ENCODE measurements at regions not wholly inside any gene's neighbourhood (a gene's known extent, or its start where the extent isn't known, plus 50 kb on each side); places are given as distances from the start of the nearest gene placed in this dataset.

DNA sequence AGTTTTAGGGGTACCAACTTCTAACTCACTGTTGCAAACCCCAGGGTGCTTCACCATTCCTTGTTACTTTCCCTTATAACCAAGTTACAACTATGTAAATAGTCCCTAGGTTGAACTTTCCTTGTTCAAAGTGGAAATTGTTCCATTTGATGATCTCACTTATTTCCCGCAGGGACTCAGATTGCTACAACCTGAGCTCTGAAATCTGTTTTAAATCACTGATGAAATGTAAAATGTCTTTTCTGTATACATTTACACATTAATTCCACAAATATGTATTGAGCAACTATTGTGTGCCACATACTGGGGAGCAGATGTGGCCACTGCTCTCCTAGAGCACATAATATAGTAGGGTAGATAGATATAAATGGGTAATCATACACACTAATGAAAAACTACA lies 69.1 kb upstream of the TARS1 start:
- intact Hi-C loops (cut with DNase I; ENCODE audit: low total_unique reads) = no loop called here
- DNase-seq (ENCODE audit: low spot score in 2 of 2) = no peak
- TF ChIP-seq, protein P1, sequence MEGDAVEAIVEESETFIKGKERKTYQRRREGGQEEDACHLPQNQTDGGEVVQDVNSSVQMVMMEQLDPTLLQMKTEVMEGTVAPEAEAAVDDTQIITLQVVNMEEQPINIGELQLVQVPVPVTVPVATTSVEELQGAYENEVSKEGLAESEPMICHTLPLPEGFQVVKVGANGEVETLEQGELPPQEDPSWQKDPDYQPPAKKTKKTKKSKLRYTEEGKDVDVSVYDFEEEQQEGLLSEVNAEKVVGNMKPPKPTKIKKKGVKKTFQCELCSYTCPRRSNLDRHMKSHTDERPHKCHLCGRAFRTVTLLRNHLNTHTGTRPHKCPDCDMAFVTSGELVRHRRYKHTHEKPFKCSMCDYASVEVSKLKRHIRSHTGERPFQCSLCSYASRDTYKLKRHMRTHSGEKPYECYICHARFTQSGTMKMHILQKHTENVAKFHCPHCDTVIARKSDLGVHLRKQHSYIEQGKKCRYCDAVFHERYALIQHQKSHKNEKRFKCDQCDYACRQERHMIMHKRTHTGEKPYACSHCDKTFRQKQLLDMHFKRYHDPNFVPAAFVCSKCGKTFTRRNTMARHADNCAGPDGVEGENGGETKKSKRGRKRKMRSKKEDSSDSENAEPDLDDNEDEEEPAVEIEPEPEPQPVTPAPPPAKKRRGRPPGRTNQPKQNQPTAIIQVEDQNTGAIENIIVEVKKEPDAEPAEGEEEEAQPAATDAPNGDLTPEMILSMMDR (IDR thresholded peaks at IDR 0.05) = no peak
- TF ChIP-seq POLR2A (IDR thresholded peaks at IDR 0.05) = no peak
- no peak overlapping the region for H3K4me3 ChIP-seq (ENCODE audit: low read depth, poor library complexity, severe bottlenecking)
- 88 to 97% methylated on average over 1 of the region's 1 CpG for WGBS, 2 donors

DNA sequence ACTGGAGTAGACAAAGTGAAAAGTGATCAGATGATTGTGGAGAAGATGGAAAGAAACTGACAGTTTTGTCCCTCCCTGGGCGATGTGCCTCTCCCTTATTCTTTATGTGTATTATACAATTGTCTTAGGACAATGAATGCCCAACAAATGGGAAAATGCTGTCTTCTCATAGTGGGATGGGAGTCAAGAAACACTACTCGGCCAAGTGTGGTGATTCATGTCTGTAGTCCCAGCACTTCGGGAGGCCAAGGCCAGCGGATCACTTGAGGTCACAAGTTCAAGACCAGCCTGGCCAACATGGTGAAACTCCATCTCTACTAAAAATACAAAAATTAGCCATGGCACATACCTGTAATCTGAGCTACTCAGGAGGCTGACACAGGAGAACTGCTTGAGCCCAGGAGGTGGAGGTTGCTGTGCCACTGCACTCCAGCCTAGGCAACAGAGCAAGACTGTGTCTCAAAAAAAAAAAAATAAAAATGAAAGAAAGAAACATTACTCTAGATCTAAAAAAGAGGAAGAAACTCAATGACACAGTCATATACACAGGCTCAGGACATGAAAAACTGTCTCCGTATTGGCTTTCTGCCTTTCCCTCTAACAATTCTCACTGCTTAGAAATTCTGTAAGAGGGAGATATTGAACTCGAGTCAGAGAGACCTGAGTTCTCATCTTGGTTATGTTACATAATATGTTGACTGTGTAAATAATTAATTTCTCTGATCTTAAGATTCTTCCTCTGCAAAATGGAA lies 67.9 kb upstream of the TARS1 start:
- DNase-seq (ENCODE audit: low spot score in 2 of 2) = no peak
- intact Hi-C loops (cut with DNase I; ENCODE audit: low total_unique reads) = no loop called here
- WGBS, 2 donors = 82 to 86% methylated on average over 6 of the region's 6 CpGs
- TF ChIP-seq POLR2A (IDR thresholded peaks at IDR 0.05) = no peak
- TF ChIP-seq, protein P1 (IDR thresholded peaks at IDR 0.05) = no peak
- no peak overlapping the region for H3K4me3 ChIP-seq (ENCODE audit: low read depth, poor library complexity, severe bottlenecking)

DNA sequence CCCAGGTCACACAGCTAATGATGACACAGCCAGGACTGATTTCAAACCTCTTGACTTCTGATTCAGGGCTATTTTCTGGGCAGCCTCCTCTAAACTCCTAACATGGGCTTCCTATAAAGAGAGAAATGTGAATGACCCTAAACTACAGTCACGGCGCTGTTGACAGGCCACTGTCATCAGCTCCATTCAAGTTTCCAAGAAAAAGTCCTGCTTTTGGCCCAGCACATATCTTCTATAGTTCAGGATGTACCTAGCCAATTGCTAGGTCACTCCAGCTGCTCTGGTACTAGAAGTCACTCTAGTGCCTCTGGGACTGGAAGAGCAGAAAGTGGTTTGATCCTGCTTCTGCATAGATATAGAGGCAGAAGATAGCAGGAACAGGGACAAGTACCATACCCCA lies 64.9 kb upstream of the TARS1 start:
- 92 to 98% methylated on average over 2 of the region's 2 CpGs for WGBS, 2 donors
- DNase-seq (ENCODE audit: low spot score in 2 of 2) = no peak
- H3K4me3 ChIP-seq (ENCODE audit: low read depth, poor library complexity, severe bottlenecking) = no peak overlapping the region
- TF ChIP-seq, protein P1 (IDR thresholded peaks at IDR 0.05) = no peak
- TF ChIP-seq POLR2A (IDR thresholded peaks at IDR 0.05) = no peak
- intact Hi-C loops (cut with DNase I; ENCODE audit: low total_unique reads) = no loop called here

DNA sequence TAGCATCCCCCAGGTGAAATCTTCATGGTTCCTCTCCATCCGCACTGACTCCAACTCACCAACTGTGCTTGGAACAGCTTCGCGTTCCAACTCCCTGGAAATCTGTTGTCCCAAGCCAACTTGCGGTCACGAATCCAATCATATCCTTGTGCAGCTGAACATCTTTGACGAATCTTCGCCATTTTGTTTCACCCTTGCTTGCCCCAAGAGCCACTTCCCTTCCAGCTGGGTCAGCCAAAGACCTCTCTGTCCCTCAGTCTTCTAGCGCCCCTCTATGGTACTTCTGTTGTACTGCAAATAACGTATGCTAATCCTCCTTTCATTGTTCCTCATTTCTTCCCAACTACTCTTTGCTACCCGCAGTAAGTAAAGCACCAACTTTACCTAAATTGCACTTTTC lies 61.0 kb upstream of the TARS1 start:
- no peak for DNase-seq (ENCODE audit: low spot score in 2 of 2)
- H3K4me3 ChIP-seq (ENCODE audit: low read depth, poor library complexity, severe bottlenecking) = no peak overlapping the region
- WGBS, 2 donors = 74 to 81% methylated on average over 10 of the region's 10 CpGs
- no peak for TF ChIP-seq POLR2A (IDR thresholded peaks at IDR 0.05)
- TF ChIP-seq, protein P1 (IDR thresholded peaks at IDR 0.05) = no peak
- intact Hi-C loops (cut with DNase I; ENCODE audit: low total_unique reads) = no loop called here

DNA sequence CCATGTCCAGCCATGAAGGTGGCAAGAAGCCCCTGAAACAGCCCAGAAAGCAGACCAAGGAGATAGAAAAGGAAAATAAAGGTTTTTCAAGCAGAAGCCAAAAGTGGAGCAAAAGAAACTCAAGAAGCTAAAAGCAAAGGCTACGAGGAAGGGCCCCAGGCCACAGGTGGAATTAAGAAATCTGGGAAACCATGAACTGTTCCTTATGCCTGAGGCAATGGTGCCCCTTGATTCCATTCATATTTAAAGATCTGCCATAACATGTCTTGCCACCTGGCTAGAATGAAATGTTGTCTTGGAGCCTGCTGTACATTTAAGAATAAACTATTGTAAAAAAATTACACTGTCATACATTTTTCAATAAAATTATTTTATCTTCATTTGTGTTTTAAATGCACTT lies 59.5 kb upstream of the TARS1 start:
- no peak overlapping the region for H3K4me3 ChIP-seq (ENCODE audit: low read depth, poor library complexity, severe bottlenecking)
- DNase-seq (ENCODE audit: low spot score in 2 of 2) = no peak
- intact Hi-C loops (cut with DNase I; ENCODE audit: low total_unique reads) = no loop called here
- 52 to 56% methylated on average over 1 of the region's 1 CpG for WGBS, 2 donors
- TF ChIP-seq, protein P1 (IDR thresholded peaks at IDR 0.05) = no peak
- TF ChIP-seq POLR2A (IDR thresholded peaks at IDR 0.05) = no peak

Measured in lower leg skin (tissue), 4 donors.